ENCODE measurements at regions not wholly inside any gene's neighbourhood (a gene's known extent, or its start where the extent isn't known, plus 50 kb on each side); places are given as distances from the start of the nearest gene placed in this dataset.

GRCh38 chr13:85379433-85379832 lies 419.8 kb downstream of the SLITRK6 start:
- no peak for DNase-seq
- ATAC-seq = no peak

- DNase-seq (no peak), ATAC-seq (no peak)
Observed at GRCh38 chr13:85377783-85378182, 421.4 kb downstream of the SLITRK6 start.

GRCh38 chr13:85373322-85373721 lies 425.9 kb downstream of the SLITRK6 start:
- ATAC-seq (no peak), DNase-seq (no peak)

- DNase-seq (no peak), ATAC-seq (no peak)
Observed at GRCh38 chr13:85371254-85371653, 428.0 kb downstream of the SLITRK6 start.

GRCh38 chr13:85368686-85369085 lies 430.5 kb downstream of the SLITRK6 start:
- ATAC-seq = no peak
- no peak for DNase-seq

GRCh38 chr13:85367887-85368286 lies 431.3 kb downstream of the SLITRK6 start:
- DNase-seq = no peak

GRCh38 chr13:85366759-85367417 lies 432.3 kb downstream of the SLITRK6 start:
- no peak for DNase-seq
- ATAC-seq = no peak

More at GRCh38 chr13:85367887-85368286, 431.3 kb downstream of the SLITRK6 start:
- ATAC-seq = no peak

GRCh38 chr13:85363504-85363903 lies 435.7 kb downstream of the SLITRK6 start:
- no peak for ATAC-seq

GRCh38 chr13:85362980-85363379 lies 436.2 kb downstream of the SLITRK6 start:
- DNase-seq (no peak), ATAC-seq (no peak)

More at GRCh38 chr13:85363504-85363903, 435.7 kb downstream of the SLITRK6 start:
- DNase-seq = no peak

GRCh38 chr13:85347251-85347650 lies 452.0 kb downstream of the SLITRK6 start:
- ATAC-seq (no peak), DNase-seq (no peak)

- DNase-seq (no peak), ATAC-seq (no peak)
Observed at GRCh38 chr13:85334187-85334586, 465.0 kb downstream of the SLITRK6 start.

GRCh38 chr13:85333506-85334020 lies 465.7 kb downstream of the SLITRK6 start:
- DNase-seq (no peak), ATAC-seq (no peak)

GRCh38 chr13:85332615-85333014 lies 466.6 kb downstream of the SLITRK6 start:
- ATAC-seq (no peak), DNase-seq (no peak)

GRCh38 chr13:85321734-85322133 lies 477.5 kb downstream of the SLITRK6 start:
- ATAC-seq = no peak
- no peak for DNase-seq

GRCh38 chr13:85317781-85318180 lies 481.4 kb downstream of the SLITRK6 start:
- no peak for ATAC-seq
- no peak for DNase-seq

- DNase-seq (no peak), ATAC-seq (no peak)
Observed at GRCh38 chr13:85316506-85317025, 482.7 kb downstream of the SLITRK6 start.

GRCh38 chr13:85314686-85315085 lies 484.5 kb downstream of the SLITRK6 start:
- ATAC-seq (no peak), DNase-seq (no peak)

- ATAC-seq = no peak
Observed at GRCh38 chr13:85313761-85314503, 485.3 kb downstream of the SLITRK6 start.

GRCh38 chr13:85312071-85312470 lies 487.1 kb downstream of the SLITRK6 start:
- no peak for DNase-seq
- ATAC-seq = no peak

More at GRCh38 chr13:85313761-85314503, 485.3 kb downstream of the SLITRK6 start:
- DNase-seq = no peak

GRCh38 chr13:85303630-85304029 lies 495.6 kb downstream of the SLITRK6 start:
- DNase-seq = no peak
- ATAC-seq = no peak

GRCh38 chr13:85298387-85298924 lies 500.8 kb downstream of the SLITRK6 start:
- no peak for ATAC-seq

GRCh38 chr13:85288698-85289097 lies 510.5 kb downstream of the SLITRK6 start:
- ATAC-seq = no peak
- DNase-seq = no peak

More at GRCh38 chr13:85298387-85298924, 500.8 kb downstream of the SLITRK6 start:
- no peak for DNase-seq

GRCh38 chr13:85287528-85287927 lies 511.7 kb downstream of the SLITRK6 start:
- DNase-seq (no peak), ATAC-seq (no peak)

All from stimulated activated naive CD8-positive, alpha-beta T cell treated with anti-CD3 and anti-CD28 coated beads, Interleukin-15, Interleukin-2, amounts not matched to agents 100 U/mL and 50 U/mL, for 24 hours (primary cell).